CD14-positive monocyte (primary cell): ENCODE measurements at regions not wholly inside any gene's neighbourhood (a gene's known extent, or its start where the extent isn't known, plus 50 kb on each side); places are given as distances from the start of the nearest gene placed in this dataset.

ENCODE experiments used
- DNase-seq, 3 donors: peaks; one replicate each; pipeline ENCODE4 v3.0.0-alpha.2; 2011 to 2022
- H2AFZ ChIP-seq: 2 replicates; pipeline ENCODE4 v1.6.0; 2012; ENCODE audit warnings: mild to moderate bottlenecking, low read depth, low read length, inconsistent platforms; ENCODE audit not compliant: insufficient read depth, poor library complexity, severe bottlenecking
- H3K27ac ChIP-seq, 2 donors: 1 replicate in 1 of 2; 2 replicates in 1 of 2; pipeline ENCODE4 v1.5.1; 2012 to 2013; ENCODE audit warnings: low read length in 2 of 2, control low read depth in 1 of 2, inconsistent platforms in 1 of 2, low read depth in 1 of 2, mild to moderate bottlenecking in 1 of 2
- H3K27me3 ChIP-seq, 2 donors: one replicate each; pipeline versions ENCODE4 v1.6.0 to v1.6.1; 2011 to 2013; ENCODE audit warnings: low read length in 2 of 2; ENCODE audit not compliant: control insufficient read depth in 2 of 2, insufficient read depth in 2 of 2
- H3K36me3 ChIP-seq, 2 donors: replicated peaks in 1 of 2; 1 replicate in 1 of 2; 2 replicates in 1 of 2; pipeline versions ENCODE4 v1.5.1 to v1.6.1; 2012 to 2013; ENCODE audit warnings: low read length in 2 of 2, control low read depth in 1 of 2, inconsistent platforms in 1 of 2, mild to moderate bottlenecking in 1 of 2; ENCODE audit not compliant: insufficient read depth in 2 of 2, control insufficient read depth in 1 of 2
- H3K4me1 ChIP-seq, 2 donors: 1 replicate in 1 of 2; 2 replicates in 1 of 2; pipeline versions ENCODE4 v1.5.1 to v1.6.1; 2012 to 2013; ENCODE audit warnings: low read length in 2 of 2, control low read depth in 1 of 2, inconsistent platforms in 1 of 2, mild to moderate bottlenecking in 1 of 2, moderate library complexity in 1 of 2; ENCODE audit not compliant: insufficient read depth in 2 of 2, control insufficient read depth in 1 of 2
- H3K4me2 ChIP-seq: replicated peaks from 2 replicates; pipeline ENCODE3; 2012; ENCODE audit warnings: low read length, moderate library complexity, mild to moderate bottlenecking; ENCODE audit not compliant: poor library complexity, severe bottlenecking; ENCODE audit errors: extremely low read depth
- H3K4me3 ChIP-seq, 3 experiments: fragments of 200-600 bp in 1 of 3; sonication (generic) in 1 of 3; replicated peaks in 1 of 3; 1 replicate in 2 of 3; 2 replicates in 1 of 3; pipeline ENCODE4 v1.5.1; 2011 to 2013; ENCODE audit warnings: low read length in 3 of 3, mild to moderate bottlenecking in 3 of 3, control low read depth in 2 of 3, low read depth in 2 of 3, inconsistent platforms in 1 of 3, moderate library complexity in 1 of 3
- H3K79me2 ChIP-seq: 2 replicates; pipeline ENCODE4 v1.6.0; 2012; ENCODE audit warnings: mild to moderate bottlenecking, control low read depth, inconsistent platforms, low read length, moderate library complexity; ENCODE audit not compliant: insufficient read depth
- H3K9ac ChIP-seq: 2 replicates; pipeline ENCODE4 v1.6.0; 2017; ENCODE audit warnings: low read length, mild to moderate bottlenecking; ENCODE audit not compliant: insufficient read depth, poor library complexity, severe bottlenecking
- H3K9me3 ChIP-seq, 2 donors: replicated peaks in 1 of 2; 1 replicate in 1 of 2; 2 replicates in 1 of 2; pipeline versions ENCODE4 v1.5.1 to v1.6.1; 2012 to 2013; ENCODE audit warnings: low read length in 2 of 2, control low read depth in 1 of 2; ENCODE audit not compliant: control insufficient read depth in 1 of 2, insufficient read depth in 1 of 2
- H4K20me1 ChIP-seq: 2 replicates; pipeline ENCODE4 v1.6.0; 2012; ENCODE audit warnings: mild to moderate bottlenecking, low read length, control low read depth, moderate library complexity; ENCODE audit not compliant: insufficient read depth
- H3K27ac Mint-ChIP-seq, 7 donors: one replicate each; pipeline ENCODE4 v1.8.0; 2020; ENCODE audit warnings: mild to moderate bottlenecking in 7 of 7, mixed read lengths in 7 of 7, moderate library complexity in 6 of 7, inconsistent platforms in 2 of 7
- H3K27me3 Mint-ChIP-seq, 3 donors: one replicate each; pipeline ENCODE4 v1.8.0; 2021 to 2022; ENCODE audit warnings: low read depth in 3 of 3, mild to moderate bottlenecking in 3 of 3, mixed read lengths in 3 of 3, moderate library complexity in 3 of 3, inconsistent platforms in 1 of 3
- H3K36me3 Mint-ChIP-seq, 2 donors: one replicate each; pipeline ENCODE4 v1.8.0; 2020; ENCODE audit warnings: mixed read lengths in 2 of 2, inconsistent platforms in 1 of 2, mild to moderate bottlenecking in 1 of 2
- H3K4me1 Mint-ChIP-seq: one replicate; pipeline ENCODE4 v1.8.0; 2020; ENCODE audit warnings: mild to moderate bottlenecking, mixed read lengths
- H3K4me3 Mint-ChIP-seq, 2 donors: one replicate each; pipeline ENCODE4 v1.8.0; 2020; ENCODE audit warnings: mild to moderate bottlenecking in 2 of 2, mixed read lengths in 2 of 2, moderate library complexity in 1 of 2
- H3K9me3 Mint-ChIP-seq, 7 donors: one replicate each; pipeline ENCODE4 v1.8.0; 2020 to 2022; ENCODE audit warnings: mixed read lengths in 7 of 7, mild to moderate bottlenecking in 6 of 7, moderate library complexity in 6 of 7, inconsistent platforms in 2 of 7
- CTCF ChIP-seq: fragments of 200-600 bp; IDR thresholded peaks from one replicate; pipeline ENCODE4 v1.8.0; 2022; ENCODE audit warnings: antibody characterized with exemption, mild to moderate bottlenecking
- WGBS: methylation state at CpG from one replicate; pipeline ENCODE4 v1.1.5; 2013; ENCODE audit warnings: missing lambda C conversion rate; ENCODE audit not compliant: insufficient coverage; 5-methylcytosine and 5-hydroxymethylcytosine counted together
- intact Hi-C, 2 donors: fragments of 100-400 bp; cut with micrococcal nuclease; formaldehyde crosslinking; loops; one replicate each; pipeline versions ENCODE4 v1.15.0 to v1.15.1; 2023

DNA sequence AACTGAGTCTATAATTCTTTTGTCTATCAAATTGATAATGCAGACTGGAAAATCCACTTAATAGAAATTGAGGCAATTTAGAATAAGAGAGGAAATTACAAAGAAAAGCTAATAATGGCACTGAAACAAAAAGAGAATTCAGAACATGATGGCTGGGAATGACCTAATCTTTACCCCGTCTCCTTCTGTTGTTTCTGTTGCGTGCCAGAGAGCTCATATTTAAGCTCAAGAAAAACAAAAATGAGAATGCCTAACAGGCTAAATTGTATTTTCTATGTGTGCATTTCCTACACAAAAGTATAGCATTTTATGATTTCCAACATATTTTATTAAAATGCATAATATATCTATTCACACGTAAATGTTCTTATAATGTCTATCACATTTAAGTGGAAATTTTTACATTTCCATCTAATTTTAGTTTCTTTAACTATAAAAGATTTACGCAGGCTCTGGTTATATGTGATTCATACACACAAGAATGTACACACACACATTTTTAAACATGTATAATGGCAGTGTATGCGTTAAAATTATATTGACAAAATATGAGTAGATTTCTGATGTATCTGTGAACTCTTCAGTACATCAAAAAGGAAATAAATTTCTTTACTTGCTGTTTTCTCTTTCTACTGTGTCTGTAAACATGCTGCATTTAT is 432.3 kb downstream of the SLITRK6 start:
- intact Hi-C loops: no loop called here
- no peak overlapping the region for H3K4me3 Mint-ChIP-seq
- no peak for TF ChIP-seq CTCF
- no peak overlapping the region for H3K4me2 ChIP-seq
- H3K9ac ChIP-seq: no peak overlapping the region
- no peak for DNase-seq
- peaks cover 3 to 12% (median 9%) of the 10 kb centered on the region in 7 donors for H3K9me3 Mint-ChIP-seq
- H3K36me3 Mint-ChIP-seq: no peaks in the 10 kb centered on the region
- no peaks in the 10 kb centered on the region for H3K4me1 ChIP-seq
- no peaks in the 10 kb centered on the region for H4K20me1 ChIP-seq
- peaks cover 7 to 12% of the 10 kb centered on the region in 2 donors for H3K9me3 ChIP-seq
- H3K4me1 Mint-ChIP-seq: no peaks in the 10 kb centered on the region
- H3K27ac Mint-ChIP-seq: no peak overlapping the region
- WGBS: 100% methylated on average over 1 of the region's 5 CpGs
- H3K27me3 Mint-ChIP-seq: peaks cover 0 to 2% (median 0%) of the 10 kb centered on the region in 3 donors
- H3K79me2 ChIP-seq: no peaks in the 10 kb centered on the region
- H3K36me3 ChIP-seq: no peaks in the 10 kb centered on the region
- no peak overlapping the region for H2AFZ ChIP-seq
- no peak overlapping the region for H3K27ac ChIP-seq
- no peaks in the 10 kb centered on the region for H3K27me3 ChIP-seq
- no peak overlapping the region for H3K4me3 ChIP-seq

GRCh38 chr13:85363504-85363903 is 435.7 kb downstream of the SLITRK6 start:
- H3K79me2 ChIP-seq: no peaks in the 10 kb centered on the region
- no peak overlapping the region for H3K4me3 ChIP-seq
- H3K36me3 ChIP-seq: no peaks in the 10 kb centered on the region
- Mint-ChIP-seq H3K27me3 (peaks cover 0 to 2% (median 0%) of the 10 kb centered on the region in 3 donors), H3K36me3 (no peaks in the 10 kb centered on the region), H3K4me3 (no peak overlapping the region), H3K4me1 (no peaks in the 10 kb centered on the region), H3K9me3 (peaks cover 3 to 14% (median 9%) of the 10 kb centered on the region in 7 donors), H3K27ac (no peak overlapping the region)
- H3K4me2 ChIP-seq: no peak overlapping the region
- no peak overlapping the region for H3K9ac ChIP-seq
- DNase-seq: no peak
- WGBS: 95% methylated on average over 15 of the region's 15 CpGs
- no peaks in the 10 kb centered on the region for H4K20me1 ChIP-seq
- no peak for TF ChIP-seq CTCF
- peaks cover 7 to 12% of the 10 kb centered on the region in 2 donors for H3K9me3 ChIP-seq
- H2AFZ ChIP-seq: no peak overlapping the region
- H3K27ac ChIP-seq: no peak overlapping the region
- no peaks in the 10 kb centered on the region for H3K4me1 ChIP-seq
- intact Hi-C loops: no loop called here
- H3K27me3 ChIP-seq: no peaks in the 10 kb centered on the region
